Muscle of leg (tissue), 3 donors: ENCODE measurements at regions not wholly inside any gene's neighbourhood (a gene's known extent, or its start where the extent isn't known, plus 50 kb on each side); places are given as distances from the start of the nearest gene placed in this dataset.

Source experiments
- DNase-seq: peaks from one replicate; pipeline ENCODE4 v3.0.0; 2013
- H3K27ac ChIP-seq: one replicate; pipeline ENCODE4 v1.5.1; 2013; ENCODE audit warnings: mild to moderate bottlenecking, low read length, control low read depth
- H3K27me3 ChIP-seq: one replicate; pipeline ENCODE4 v1.6.1; 2013; ENCODE audit warnings: low read length; ENCODE audit not compliant: control insufficient read depth, insufficient read depth
- H3K36me3 ChIP-seq: one replicate; pipeline ENCODE4 v1.6.1; 2013; ENCODE audit warnings: low read length; ENCODE audit not compliant: control insufficient read depth, insufficient read depth
- H3K4me1 ChIP-seq: one replicate; pipeline ENCODE4 v1.6.1; 2013; ENCODE audit warnings: low read length; ENCODE audit not compliant: control insufficient read depth, insufficient read depth
- H3K4me3 ChIP-seq: one replicate; pipeline ENCODE4 v1.5.1; 2013; ENCODE audit warnings: low read length, control low read depth
- H3K9me3 ChIP-seq: replicated peaks from 2 replicates; pipeline ENCODE4 v1.6.1; 2013; ENCODE audit warnings: low read depth, low read length; ENCODE audit not compliant: control insufficient read depth
- WGBS: methylation state at CpG from one replicate; pipeline ENCODE4 v1.1.5; 2013; ENCODE audit warnings: missing lambda C conversion rate; ENCODE audit not compliant: insufficient coverage; 5-methylcytosine and 5-hydroxymethylcytosine counted together

DNA sequence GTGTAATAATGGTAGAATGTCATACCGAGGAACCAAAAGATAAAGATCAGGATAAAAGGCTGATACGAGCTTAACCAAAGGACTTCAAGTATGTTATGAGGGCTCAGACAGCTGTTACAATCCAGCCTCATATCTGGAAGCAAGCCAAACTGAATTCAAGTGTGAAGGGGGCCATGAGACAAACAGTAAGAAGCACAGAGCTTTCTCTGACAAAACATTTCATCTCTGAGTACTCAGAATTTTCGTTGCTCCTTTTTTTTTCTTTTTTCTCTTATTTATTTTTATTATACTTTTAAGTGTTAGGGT lies 52.9 kb upstream of the CD180 start:
- Histone ChIP-seq H3K4me3 (no peak overlapping the region), H3K27me3 (no peaks in the 10 kb centered on the region), H3K4me1 (peaks cover 14% of the 10 kb centered on the region), H3K27ac (no peak overlapping the region), H3K9me3 (no peaks in the 10 kb centered on the region), H3K36me3 (no peaks in the 10 kb centered on the region)
- WGBS = 57% methylated on average over 1 of the region's 3 CpGs
- DNase-seq = peak; percentile 79

- H3K36me3 ChIP-seq = no peaks in the 10 kb centered on the region
- no peak overlapping the region for H3K27ac ChIP-seq
- no peak overlapping the region for H3K4me3 ChIP-seq
- H3K4me1 ChIP-seq = peaks cover 18% of the 10 kb centered on the region
- no peaks in the 10 kb centered on the region for H3K9me3 ChIP-seq
- no peaks in the 10 kb centered on the region for H3K27me3 ChIP-seq
- WGBS = no CpG with 5 or more reads among the region's 5 CpGs
- DNase-seq = no peak
Observed at GRCh38 chr5:67248703-67249589, 52.3 kb upstream of the CD180 start.

DNA sequence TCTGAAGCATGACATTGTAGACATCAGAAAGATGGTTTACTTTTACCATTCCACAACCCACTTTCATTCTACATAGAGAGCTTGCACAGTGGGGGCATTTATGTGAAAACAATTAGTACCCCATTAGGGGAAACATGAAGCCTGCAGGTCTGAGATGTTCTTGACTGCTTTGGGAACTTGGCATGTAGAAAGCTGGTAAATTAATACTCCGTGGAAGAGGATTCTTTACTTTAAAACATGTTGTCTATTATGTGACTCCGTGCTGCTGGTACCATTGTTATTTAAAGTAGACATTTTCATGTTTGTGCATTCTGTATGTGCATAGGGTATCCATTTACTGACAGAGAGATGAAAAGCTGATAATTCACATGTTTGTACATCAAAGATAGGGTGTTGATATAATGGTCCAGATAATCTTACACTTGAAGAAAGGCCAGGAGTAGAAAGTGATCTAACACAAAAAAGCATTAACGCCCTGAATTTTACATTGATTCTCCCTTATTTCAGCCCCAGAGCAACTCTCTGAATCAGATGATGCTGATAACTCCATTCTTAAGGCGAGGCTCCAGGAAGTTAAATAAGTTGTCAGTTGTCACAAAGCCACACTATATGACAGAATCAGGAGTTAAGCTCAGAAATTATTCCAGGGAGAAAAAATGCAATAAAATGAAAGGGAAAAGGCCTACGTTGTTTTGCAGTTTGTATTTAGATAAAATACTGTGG lies 50.1 kb upstream of the CD180 start:
- whole genome bisulfite sequencing = 0% methylated on average over 1 of the region's 5 CpGs
- Histone ChIP-seq H3K36me3 (no peaks in the 10 kb centered on the region), H3K4me1 (peaks cover 23% of the 10 kb centered on the region), H3K27ac (no peak overlapping the region), H3K27me3 (no peaks in the 10 kb centered on the region), H3K9me3 (no peaks in the 10 kb centered on the region), H3K4me3 (no peak overlapping the region)
- no peak for DNase-seq
